NB4 (cell line): ENCODE measurements at regions not wholly inside any gene's neighbourhood (a gene's known extent, or its start where the extent isn't known, plus 50 kb on each side); places are given as distances from the start of the nearest gene placed in this dataset.

Source experiments
- MYC ChIP-seq: IDR thresholded peaks from 2 replicates; pipeline ENCODE4 v1.6.1; 2011; ENCODE audit warnings: low read depth, low read length
- POLR2A ChIP-seq: IDR thresholded peaks from 2 replicates; pipeline ENCODE4 v1.6.1; 2011; ENCODE audit warnings: mild to moderate bottlenecking; ENCODE audit not compliant: insufficient read length; ENCODE audit errors: extremely low read depth
- TF ChIP-seq, protein P1 (sequence below): IDR thresholded peaks from one replicate; pipeline ENCODE4 v1.5.1; 2012; ENCODE audit warnings: low read depth, low read length
- TF ChIP-seq, protein P2 (sequence below): IDR thresholded peaks from 2 replicates; pipeline ENCODE4 v1.6.1; 2011; ENCODE audit warnings: low read depth, low read length

DNA sequence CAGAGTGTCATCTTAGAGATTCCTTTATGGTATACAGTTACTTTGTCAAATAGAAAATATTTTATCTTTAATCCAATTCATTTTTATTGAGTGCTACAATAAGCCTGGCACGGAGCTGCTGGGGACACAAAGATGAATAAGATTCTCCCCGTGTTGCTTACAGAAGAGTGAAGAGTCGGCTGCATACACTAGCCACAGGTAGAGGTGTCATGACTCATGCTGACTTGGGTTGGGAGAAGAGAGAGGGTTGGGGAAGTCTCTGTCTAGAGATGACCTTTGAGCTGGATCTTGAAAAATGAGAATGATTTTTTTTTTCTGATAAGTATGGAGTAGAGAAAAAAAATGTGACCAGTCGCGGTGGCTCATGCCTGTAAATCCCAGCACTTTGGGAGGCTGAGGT, 289.9 kb upstream of the CELF2 start:
- TF ChIP-seq, protein P1, sequence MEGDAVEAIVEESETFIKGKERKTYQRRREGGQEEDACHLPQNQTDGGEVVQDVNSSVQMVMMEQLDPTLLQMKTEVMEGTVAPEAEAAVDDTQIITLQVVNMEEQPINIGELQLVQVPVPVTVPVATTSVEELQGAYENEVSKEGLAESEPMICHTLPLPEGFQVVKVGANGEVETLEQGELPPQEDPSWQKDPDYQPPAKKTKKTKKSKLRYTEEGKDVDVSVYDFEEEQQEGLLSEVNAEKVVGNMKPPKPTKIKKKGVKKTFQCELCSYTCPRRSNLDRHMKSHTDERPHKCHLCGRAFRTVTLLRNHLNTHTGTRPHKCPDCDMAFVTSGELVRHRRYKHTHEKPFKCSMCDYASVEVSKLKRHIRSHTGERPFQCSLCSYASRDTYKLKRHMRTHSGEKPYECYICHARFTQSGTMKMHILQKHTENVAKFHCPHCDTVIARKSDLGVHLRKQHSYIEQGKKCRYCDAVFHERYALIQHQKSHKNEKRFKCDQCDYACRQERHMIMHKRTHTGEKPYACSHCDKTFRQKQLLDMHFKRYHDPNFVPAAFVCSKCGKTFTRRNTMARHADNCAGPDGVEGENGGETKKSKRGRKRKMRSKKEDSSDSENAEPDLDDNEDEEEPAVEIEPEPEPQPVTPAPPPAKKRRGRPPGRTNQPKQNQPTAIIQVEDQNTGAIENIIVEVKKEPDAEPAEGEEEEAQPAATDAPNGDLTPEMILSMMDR = no peak
- TF ChIP-seq POLR2A (no peak), MYC (no peak)
- TF ChIP-seq, protein P2, sequence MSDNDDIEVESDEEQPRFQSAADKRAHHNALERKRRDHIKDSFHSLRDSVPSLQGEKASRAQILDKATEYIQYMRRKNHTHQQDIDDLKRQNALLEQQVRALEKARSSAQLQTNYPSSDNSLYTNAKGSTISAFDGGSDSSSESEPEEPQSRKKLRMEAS = no peak
